ENCODE measurements at regions not wholly inside any gene's neighbourhood (a gene's known extent, or its start where the extent isn't known, plus 50 kb on each side); places are given as distances from the start of the nearest gene placed in this dataset.

DNA sequence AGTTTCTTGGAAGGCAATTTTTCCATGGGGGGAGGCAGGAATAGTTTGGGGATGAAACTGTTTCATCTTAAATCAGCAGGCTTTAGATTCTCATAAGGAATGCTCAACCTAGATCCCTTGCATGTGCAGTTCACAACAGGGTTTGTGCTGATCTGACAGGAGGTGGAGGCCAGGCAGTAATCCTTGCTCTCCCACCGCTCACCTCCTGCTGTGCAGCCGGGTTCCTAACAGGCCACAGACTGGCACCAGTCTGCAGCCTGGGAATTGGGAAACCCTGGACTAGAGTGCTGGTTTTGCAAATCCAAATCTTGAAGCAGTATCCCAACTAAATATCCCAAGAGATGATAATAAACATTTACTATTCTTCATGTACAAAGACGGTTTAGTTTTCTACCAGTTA, 256.3 kb upstream of the TMCO5A start:
- TF ChIP-seq, protein P1, sequence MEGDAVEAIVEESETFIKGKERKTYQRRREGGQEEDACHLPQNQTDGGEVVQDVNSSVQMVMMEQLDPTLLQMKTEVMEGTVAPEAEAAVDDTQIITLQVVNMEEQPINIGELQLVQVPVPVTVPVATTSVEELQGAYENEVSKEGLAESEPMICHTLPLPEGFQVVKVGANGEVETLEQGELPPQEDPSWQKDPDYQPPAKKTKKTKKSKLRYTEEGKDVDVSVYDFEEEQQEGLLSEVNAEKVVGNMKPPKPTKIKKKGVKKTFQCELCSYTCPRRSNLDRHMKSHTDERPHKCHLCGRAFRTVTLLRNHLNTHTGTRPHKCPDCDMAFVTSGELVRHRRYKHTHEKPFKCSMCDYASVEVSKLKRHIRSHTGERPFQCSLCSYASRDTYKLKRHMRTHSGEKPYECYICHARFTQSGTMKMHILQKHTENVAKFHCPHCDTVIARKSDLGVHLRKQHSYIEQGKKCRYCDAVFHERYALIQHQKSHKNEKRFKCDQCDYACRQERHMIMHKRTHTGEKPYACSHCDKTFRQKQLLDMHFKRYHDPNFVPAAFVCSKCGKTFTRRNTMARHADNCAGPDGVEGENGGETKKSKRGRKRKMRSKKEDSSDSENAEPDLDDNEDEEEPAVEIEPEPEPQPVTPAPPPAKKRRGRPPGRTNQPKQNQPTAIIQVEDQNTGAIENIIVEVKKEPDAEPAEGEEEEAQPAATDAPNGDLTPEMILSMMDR (IDR thresholded peaks at IDR 0.05), result no peak
- no peak for TF ChIP-seq POLR2A (IDR thresholded peaks at IDR 0.05)
